CD14-positive monocyte (primary cell): ENCODE measurements at regions not wholly inside any gene's neighbourhood (a gene's known extent, or its start where the extent isn't known, plus 50 kb on each side); places are given as distances from the start of the nearest gene placed in this dataset.

Experiments
- DNase-seq, 3 donors: peaks; one replicate each; pipeline ENCODE4 v3.0.0-alpha.2; 2011 to 2022
- H2AFZ ChIP-seq: 2 replicates; pipeline ENCODE4 v1.6.0; 2012; ENCODE audit warnings: mild to moderate bottlenecking, low read depth, low read length, inconsistent platforms; ENCODE audit not compliant: insufficient read depth, poor library complexity, severe bottlenecking
- H3K27ac ChIP-seq, 2 donors: 1 replicate in 1 of 2; 2 replicates in 1 of 2; pipeline ENCODE4 v1.5.1; 2012 to 2013; ENCODE audit warnings: low read length in 2 of 2, control low read depth in 1 of 2, inconsistent platforms in 1 of 2, low read depth in 1 of 2, mild to moderate bottlenecking in 1 of 2
- H3K27me3 ChIP-seq, 2 donors: one replicate each; pipeline versions ENCODE4 v1.6.0 to v1.6.1; 2011 to 2013; ENCODE audit warnings: low read length in 2 of 2; ENCODE audit not compliant: control insufficient read depth in 2 of 2, insufficient read depth in 2 of 2
- H3K36me3 ChIP-seq, 2 donors: replicated peaks in 1 of 2; 1 replicate in 1 of 2; 2 replicates in 1 of 2; pipeline versions ENCODE4 v1.5.1 to v1.6.1; 2012 to 2013; ENCODE audit warnings: low read length in 2 of 2, control low read depth in 1 of 2, inconsistent platforms in 1 of 2, mild to moderate bottlenecking in 1 of 2; ENCODE audit not compliant: insufficient read depth in 2 of 2, control insufficient read depth in 1 of 2
- H3K4me1 ChIP-seq, 2 donors: 1 replicate in 1 of 2; 2 replicates in 1 of 2; pipeline versions ENCODE4 v1.5.1 to v1.6.1; 2012 to 2013; ENCODE audit warnings: low read length in 2 of 2, control low read depth in 1 of 2, inconsistent platforms in 1 of 2, mild to moderate bottlenecking in 1 of 2, moderate library complexity in 1 of 2; ENCODE audit not compliant: insufficient read depth in 2 of 2, control insufficient read depth in 1 of 2
- H3K4me2 ChIP-seq: replicated peaks from 2 replicates; pipeline ENCODE3; 2012; ENCODE audit warnings: low read length, moderate library complexity, mild to moderate bottlenecking; ENCODE audit not compliant: poor library complexity, severe bottlenecking; ENCODE audit errors: extremely low read depth
- H3K4me3 ChIP-seq, 3 experiments: fragments of 200-600 bp in 1 of 3; sonication (generic) in 1 of 3; replicated peaks in 1 of 3; 1 replicate in 2 of 3; 2 replicates in 1 of 3; pipeline ENCODE4 v1.5.1; 2011 to 2013; ENCODE audit warnings: low read length in 3 of 3, mild to moderate bottlenecking in 3 of 3, control low read depth in 2 of 3, low read depth in 2 of 3, inconsistent platforms in 1 of 3, moderate library complexity in 1 of 3
- H3K79me2 ChIP-seq: 2 replicates; pipeline ENCODE4 v1.6.0; 2012; ENCODE audit warnings: mild to moderate bottlenecking, control low read depth, inconsistent platforms, low read length, moderate library complexity; ENCODE audit not compliant: insufficient read depth
- H3K9ac ChIP-seq: 2 replicates; pipeline ENCODE4 v1.6.0; 2017; ENCODE audit warnings: low read length, mild to moderate bottlenecking; ENCODE audit not compliant: insufficient read depth, poor library complexity, severe bottlenecking
- H3K9me3 ChIP-seq, 2 donors: replicated peaks in 1 of 2; 1 replicate in 1 of 2; 2 replicates in 1 of 2; pipeline versions ENCODE4 v1.5.1 to v1.6.1; 2012 to 2013; ENCODE audit warnings: low read length in 2 of 2, control low read depth in 1 of 2; ENCODE audit not compliant: control insufficient read depth in 1 of 2, insufficient read depth in 1 of 2
- H4K20me1 ChIP-seq: 2 replicates; pipeline ENCODE4 v1.6.0; 2012; ENCODE audit warnings: mild to moderate bottlenecking, low read length, control low read depth, moderate library complexity; ENCODE audit not compliant: insufficient read depth
- H3K27ac Mint-ChIP-seq, 7 donors: one replicate each; pipeline ENCODE4 v1.8.0; 2020; ENCODE audit warnings: mild to moderate bottlenecking in 7 of 7, mixed read lengths in 7 of 7, moderate library complexity in 6 of 7, inconsistent platforms in 2 of 7
- H3K27me3 Mint-ChIP-seq, 3 donors: one replicate each; pipeline ENCODE4 v1.8.0; 2021 to 2022; ENCODE audit warnings: low read depth in 3 of 3, mild to moderate bottlenecking in 3 of 3, mixed read lengths in 3 of 3, moderate library complexity in 3 of 3, inconsistent platforms in 1 of 3
- H3K36me3 Mint-ChIP-seq, 2 donors: one replicate each; pipeline ENCODE4 v1.8.0; 2020; ENCODE audit warnings: mixed read lengths in 2 of 2, inconsistent platforms in 1 of 2, mild to moderate bottlenecking in 1 of 2
- H3K4me1 Mint-ChIP-seq: one replicate; pipeline ENCODE4 v1.8.0; 2020; ENCODE audit warnings: mild to moderate bottlenecking, mixed read lengths
- H3K4me3 Mint-ChIP-seq, 2 donors: one replicate each; pipeline ENCODE4 v1.8.0; 2020; ENCODE audit warnings: mild to moderate bottlenecking in 2 of 2, mixed read lengths in 2 of 2, moderate library complexity in 1 of 2
- H3K9me3 Mint-ChIP-seq, 7 donors: one replicate each; pipeline ENCODE4 v1.8.0; 2020 to 2022; ENCODE audit warnings: mixed read lengths in 7 of 7, mild to moderate bottlenecking in 6 of 7, moderate library complexity in 6 of 7, inconsistent platforms in 2 of 7
- WGBS: methylation state at CpG from one replicate; pipeline ENCODE4 v1.1.5; 2013; ENCODE audit warnings: missing lambda C conversion rate; ENCODE audit not compliant: insufficient coverage; 5-methylcytosine and 5-hydroxymethylcytosine counted together
- intact Hi-C, 2 donors: fragments of 100-400 bp; cut with micrococcal nuclease; formaldehyde crosslinking; loops; one replicate each; pipeline versions ENCODE4 v1.15.0 to v1.15.1; 2023
- TF ChIP-seq, protein P1 (sequence below): fragments of 200-600 bp; IDR thresholded peaks from one replicate; pipeline ENCODE4 v1.8.0; 2022; ENCODE audit warnings: antibody characterized with exemption, mild to moderate bottlenecking

DNA sequence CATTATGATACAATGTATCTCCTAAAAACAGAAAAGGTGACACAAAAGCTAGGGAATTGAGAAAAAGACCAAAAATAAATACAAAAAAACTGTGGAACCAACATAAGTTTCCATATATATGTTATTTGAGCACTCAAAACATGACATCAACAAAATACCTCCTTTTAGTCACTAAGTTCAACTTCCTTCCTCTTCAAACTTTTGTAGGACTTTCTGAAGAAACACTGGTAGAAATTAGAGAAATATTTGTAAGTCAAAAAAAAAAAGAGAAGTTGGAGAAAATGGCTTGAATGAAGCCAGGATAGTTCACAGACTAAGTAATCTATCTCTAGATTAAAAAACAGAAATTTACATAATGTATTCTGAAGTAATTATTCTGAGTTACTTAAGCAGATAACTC lies 208.4 kb upstream of the ALCAM start:
- Histone ChIP-seq H3K4me3 (no peak overlapping the region), H4K20me1 (no peaks in the 10 kb centered on the region), H3K79me2 (no peaks in the 10 kb centered on the region), H3K4me2 (peak overlapping the region; percentile 23), H3K9me3 (no peaks in the 10 kb centered on the region), H2AFZ (no peak overlapping the region), H3K36me3 (no peaks in the 10 kb centered on the region), H3K9ac (no peak overlapping the region), H3K4me1 (peaks cover 8 to 15% of the 10 kb centered on the region in 2 donors), H3K27ac (peak overlapping the region in 1 of 2 donors; percentile 9), H3K27me3 (no peaks in the 10 kb centered on the region)
- peaks cover 0 to 2% (median 0%) of the 10 kb centered on the region in 3 donors for H3K27me3 Mint-ChIP-seq
- H3K9me3 Mint-ChIP-seq = peaks cover 0 to 2% (median 0%) of the 10 kb centered on the region in 7 donors
- DNase-seq = peak; percentile 35 to 57 (median 48)
- TF ChIP-seq, protein P1, sequence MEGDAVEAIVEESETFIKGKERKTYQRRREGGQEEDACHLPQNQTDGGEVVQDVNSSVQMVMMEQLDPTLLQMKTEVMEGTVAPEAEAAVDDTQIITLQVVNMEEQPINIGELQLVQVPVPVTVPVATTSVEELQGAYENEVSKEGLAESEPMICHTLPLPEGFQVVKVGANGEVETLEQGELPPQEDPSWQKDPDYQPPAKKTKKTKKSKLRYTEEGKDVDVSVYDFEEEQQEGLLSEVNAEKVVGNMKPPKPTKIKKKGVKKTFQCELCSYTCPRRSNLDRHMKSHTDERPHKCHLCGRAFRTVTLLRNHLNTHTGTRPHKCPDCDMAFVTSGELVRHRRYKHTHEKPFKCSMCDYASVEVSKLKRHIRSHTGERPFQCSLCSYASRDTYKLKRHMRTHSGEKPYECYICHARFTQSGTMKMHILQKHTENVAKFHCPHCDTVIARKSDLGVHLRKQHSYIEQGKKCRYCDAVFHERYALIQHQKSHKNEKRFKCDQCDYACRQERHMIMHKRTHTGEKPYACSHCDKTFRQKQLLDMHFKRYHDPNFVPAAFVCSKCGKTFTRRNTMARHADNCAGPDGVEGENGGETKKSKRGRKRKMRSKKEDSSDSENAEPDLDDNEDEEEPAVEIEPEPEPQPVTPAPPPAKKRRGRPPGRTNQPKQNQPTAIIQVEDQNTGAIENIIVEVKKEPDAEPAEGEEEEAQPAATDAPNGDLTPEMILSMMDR = no peak
- intact Hi-C loops = no loop called here
- peaks cover 8% of the 10 kb centered on the region for H3K4me1 Mint-ChIP-seq
- H3K4me3 Mint-ChIP-seq = no peak overlapping the region
- H3K36me3 Mint-ChIP-seq = no peaks in the 10 kb centered on the region
- peak overlapping the region in 2 of 7 donors; percentile 35 to 74 for H3K27ac Mint-ChIP-seq

- Histone ChIP-seq H4K20me1 (no peaks in the 10 kb centered on the region), H3K4me3 (no peak overlapping the region), H3K27me3 (no peaks in the 10 kb centered on the region), H3K79me2 (no peaks in the 10 kb centered on the region), H3K36me3 (no peaks in the 10 kb centered on the region), H3K4me2 (no peak overlapping the region), H3K4me1 (peaks cover 8 to 15% of the 10 kb centered on the region in 2 donors), H3K9me3 (no peaks in the 10 kb centered on the region), H3K27ac (no peak overlapping the region), H3K9ac (no peak overlapping the region), H2AFZ (no peak overlapping the region)
- intact Hi-C loops = no loop called here
- peaks cover 8% of the 10 kb centered on the region for H3K4me1 Mint-ChIP-seq
- H3K27ac Mint-ChIP-seq = no peak overlapping the region
- DNase-seq = no peak
- TF ChIP-seq, protein P1 = no peak
- no peaks in the 10 kb centered on the region for H3K36me3 Mint-ChIP-seq
- H3K4me3 Mint-ChIP-seq = no peak overlapping the region
- no CpG with 5 or more reads among the region's 1 CpG for WGBS
- H3K9me3 Mint-ChIP-seq = no peaks in the 10 kb centered on the region
- H3K27me3 Mint-ChIP-seq = no peaks in the 10 kb centered on the region
These were observed 204.3 kb upstream of the ALCAM start for GRCh38 chr3:105162448-105162847.
